ENCODE measurements at regions not wholly inside any gene's neighbourhood (a gene's known extent, or its start where the extent isn't known, plus 50 kb on each side); places are given as distances from the start of the nearest gene placed in this dataset.

- POLR2A ChIA-PET: no interaction called here
- ATAC-seq (no peak), DNase-seq (ENCODE audit: low read depth in 1 of 2, low spot score in 1 of 2) (no peak), FAIRE-seq (no peak)
- CTCF ChIA-PET: no interaction called here
- Histone ChIP-seq H3K9me3 (no peaks in the 10 kb centered on the region), H3K4me2 (no peak overlapping the region), H3K27ac (no peak overlapping the region), H3K4me3 (no peak overlapping the region), H3K4me1 (no peaks in the 10 kb centered on the region)
- TF ChIP-seq KDM5A (IDR thresholded peaks at IDR 0.05): no peak
These were observed 842.2 kb upstream of the MAP3K7 start for GRCh38 chr6:91428953-91429560.

GRCh38 chr6:91428296-91428695 is 841.4 kb upstream of the MAP3K7 start:
- Histone ChIP-seq H3K27ac (no peak overlapping the region), H3K9me3 (no peaks in the 10 kb centered on the region), H3K4me2 (no peak overlapping the region), H3K4me1 (no peaks in the 10 kb centered on the region), H3K4me3 (no peak overlapping the region)
- FAIRE-seq: no peak
- no peak for TF ChIP-seq ESRRA (IDR thresholded peaks at IDR 0.05; ENCODE audit: borderline replicate concordance, low read length)
- TF ChIP-seq CHD4 (IDR thresholded peaks at IDR 0.05; ENCODE audit: borderline replicate concordance): no peak
- no peak for TF ChIP-seq HOXB13 (CRISPR knock-in tag; IDR thresholded peaks at IDR 0.05; ENCODE audit: low read depth)
- no peak for TF ChIP-seq CHD2 (IDR thresholded peaks at IDR 0.05; ENCODE audit: low read length, partially characterized antibody)
- no peak for TF ChIP-seq EP300 (IDR thresholded peaks at IDR 0.05)
- TF ChIP-seq CBX2 (IDR thresholded peaks at IDR 0.05; ENCODE audit: borderline replicate concordance, low read depth): no peak
- TF ChIP-seq RFX5 (IDR thresholded peaks at IDR 0.05): no peak
- no peak for TF ChIP-seq RARB (CRISPR knock-in tag; IDR thresholded peaks at IDR 0.05)
- no peak for TF ChIP-seq ATOH8 (CRISPR knock-in tag; IDR thresholded peaks at IDR 0.05; ENCODE audit: low read depth)
- TF ChIP-seq PHF8 (IDR thresholded peaks at IDR 0.05; ENCODE audit: borderline replicate concordance, low read depth): no peak
- no peak for TF ChIP-seq NFE2L2 (conservative IDR thresholded peaks at IDR 0.05; ENCODE audit: low read length)
- TF ChIP-seq NR3C1 (IDR thresholded peaks at IDR 0.05): no peak
- TF ChIP-seq POLR2A (IDR thresholded peaks at IDR 0.05; ENCODE audit: low read length): no peak
- CTCF ChIA-PET: no interaction called here
- no peak for DNase-seq (ENCODE audit: low read depth in 1 of 2, low spot score in 1 of 2)
- no peak for ATAC-seq
- WGBS (ENCODE audit: missing lambda C conversion rate): 26% methylated on average over 3 of the region's 3 CpGs
- POLR2A ChIA-PET: no interaction called here

- no peaks in the 10 kb centered on the region for H3K4me1 ChIP-seq
- WGBS (ENCODE audit: missing lambda C conversion rate): 0% methylated on average over 1 of the region's 1 CpG
- no peak for FAIRE-seq
- POLR2A ChIA-PET: no interaction called here
- TF ChIP-seq CTCF (IDR thresholded peaks at IDR 0.05): no peak
- TF ChIP-seq FOXS1 (CRISPR knock-in tag; IDR thresholded peaks at IDR 0.05): no peak
- TF ChIP-seq GATA3 (IDR thresholded peaks at IDR 0.05; ENCODE audit: borderline replicate concordance): no peak
- no peak for TF ChIP-seq CHD4 (IDR thresholded peaks at IDR 0.05; ENCODE audit: borderline replicate concordance)
- no peak for TF ChIP-seq ZNF302 (CRISPR knock-in tag; IDR thresholded peaks at IDR 0.05)
- no peak for TF ChIP-seq EP300 (IDR thresholded peaks at IDR 0.05)
- no peak for TF ChIP-seq REST (IDR thresholded peaks at IDR 0.05)
- no peak for TF ChIP-seq NFE2L2 (conservative IDR thresholded peaks at IDR 0.05; ENCODE audit: low read length)
- TF ChIP-seq RFX5 (IDR thresholded peaks at IDR 0.05): no peak
- no peak for TF ChIP-seq ESRRA (IDR thresholded peaks at IDR 0.05; ENCODE audit: borderline replicate concordance, low read length)
- no peak for TF ChIP-seq USF2 (IDR thresholded peaks at IDR 0.05)
- no peak for TF ChIP-seq ATOH8 (CRISPR knock-in tag; IDR thresholded peaks at IDR 0.05; ENCODE audit: low read depth)
- TF ChIP-seq JUN (IDR thresholded peaks at IDR 0.05): no peak
- CTCF ChIA-PET: interaction anchor here (0.7 kb wide), 1 partner anchor 16 kb away, joined by 3 read pairs; no protein-coding TSS in a partner anchor
- no peak overlapping the region for H3K27ac ChIP-seq
- no peak overlapping the region for H3K4me2 ChIP-seq
- no peaks in the 10 kb centered on the region for H3K9me3 ChIP-seq
- ATAC-seq: no peak
- no peak overlapping the region for H3K4me3 ChIP-seq
- DNase-seq (ENCODE audit: low read depth in 1 of 2, low spot score in 1 of 2): no peak
These were observed 833.4 kb upstream of the MAP3K7 start for GRCh38 chr6:91420243-91420642.
